ENCODE measurements at regions not wholly inside any gene's neighbourhood (a gene's known extent, or its start where the extent isn't known, plus 50 kb on each side); places are given as distances from the start of the nearest gene placed in this dataset.
A peak's percentile ranks its signal among the peaks of the same experiment; 100 is the strongest.

DNA sequence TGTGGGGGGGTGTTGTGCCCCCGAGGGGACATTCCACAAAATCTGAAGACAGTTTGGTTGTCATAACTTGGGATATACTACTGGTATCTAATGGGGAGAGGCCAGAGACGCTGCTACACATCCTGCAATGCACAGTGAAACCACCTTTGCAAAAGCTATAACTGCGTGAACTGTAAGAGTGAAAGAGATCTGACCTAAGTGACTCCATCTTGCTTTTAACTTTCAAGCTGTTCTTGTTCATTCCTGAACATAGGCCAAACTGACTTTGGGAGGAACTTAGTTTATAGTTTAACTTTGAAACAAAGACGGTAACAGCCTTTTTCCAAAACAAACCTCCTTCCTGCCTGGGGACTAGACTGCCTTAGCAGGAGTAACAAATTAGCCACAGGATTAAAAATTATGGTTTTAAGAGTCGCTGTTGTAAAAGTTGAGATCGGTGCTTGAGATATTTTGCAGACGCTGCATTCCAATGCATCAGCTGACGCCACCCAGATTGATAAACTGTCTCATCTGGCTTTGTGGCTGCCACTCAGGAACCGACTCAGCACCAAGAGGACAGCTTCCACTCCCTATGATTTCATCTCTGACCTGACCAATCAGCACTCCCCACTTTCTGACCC, 70.9 kb downstream of the ATXN3L start:
- TF ChIP-seq, protein P1, sequence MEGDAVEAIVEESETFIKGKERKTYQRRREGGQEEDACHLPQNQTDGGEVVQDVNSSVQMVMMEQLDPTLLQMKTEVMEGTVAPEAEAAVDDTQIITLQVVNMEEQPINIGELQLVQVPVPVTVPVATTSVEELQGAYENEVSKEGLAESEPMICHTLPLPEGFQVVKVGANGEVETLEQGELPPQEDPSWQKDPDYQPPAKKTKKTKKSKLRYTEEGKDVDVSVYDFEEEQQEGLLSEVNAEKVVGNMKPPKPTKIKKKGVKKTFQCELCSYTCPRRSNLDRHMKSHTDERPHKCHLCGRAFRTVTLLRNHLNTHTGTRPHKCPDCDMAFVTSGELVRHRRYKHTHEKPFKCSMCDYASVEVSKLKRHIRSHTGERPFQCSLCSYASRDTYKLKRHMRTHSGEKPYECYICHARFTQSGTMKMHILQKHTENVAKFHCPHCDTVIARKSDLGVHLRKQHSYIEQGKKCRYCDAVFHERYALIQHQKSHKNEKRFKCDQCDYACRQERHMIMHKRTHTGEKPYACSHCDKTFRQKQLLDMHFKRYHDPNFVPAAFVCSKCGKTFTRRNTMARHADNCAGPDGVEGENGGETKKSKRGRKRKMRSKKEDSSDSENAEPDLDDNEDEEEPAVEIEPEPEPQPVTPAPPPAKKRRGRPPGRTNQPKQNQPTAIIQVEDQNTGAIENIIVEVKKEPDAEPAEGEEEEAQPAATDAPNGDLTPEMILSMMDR (IDR thresholded peaks at IDR 0.05): no peak
- Histone ChIP-seq H3K4me3 (no peak overlapping the region), H3K27me3 (ENCODE audit: low read depth) (no peaks in the 10 kb centered on the region), H3K9me3 (no peaks in the 10 kb centered on the region), H3K36me3 (no peaks in the 10 kb centered on the region), H3K4me1 (no peaks in the 10 kb centered on the region), H3K27ac (no peak overlapping the region)
- no peak for DNase-seq
- ATAC-seq: peak in 1 of 2 donors; percentile 40
- intact Hi-C loops (cut with DNase I): no loop called here

GRCh38 chrX:13239272-13239671, 80.6 kb downstream of the ATXN3L start:
- Histone ChIP-seq H3K27ac (no peak overlapping the region), H3K9me3 (no peaks in the 10 kb centered on the region), H3K4me1 (no peaks in the 10 kb centered on the region), H3K36me3 (no peaks in the 10 kb centered on the region), H3K4me3 (no peak overlapping the region), H3K27me3 (ENCODE audit: low read depth) (no peaks in the 10 kb centered on the region)
- DNase-seq: no peak
- intact Hi-C loops (cut with DNase I): no loop called here
- TF ChIP-seq, protein P1 (IDR thresholded peaks at IDR 0.05): no peak
- ATAC-seq: no peak

DNA sequence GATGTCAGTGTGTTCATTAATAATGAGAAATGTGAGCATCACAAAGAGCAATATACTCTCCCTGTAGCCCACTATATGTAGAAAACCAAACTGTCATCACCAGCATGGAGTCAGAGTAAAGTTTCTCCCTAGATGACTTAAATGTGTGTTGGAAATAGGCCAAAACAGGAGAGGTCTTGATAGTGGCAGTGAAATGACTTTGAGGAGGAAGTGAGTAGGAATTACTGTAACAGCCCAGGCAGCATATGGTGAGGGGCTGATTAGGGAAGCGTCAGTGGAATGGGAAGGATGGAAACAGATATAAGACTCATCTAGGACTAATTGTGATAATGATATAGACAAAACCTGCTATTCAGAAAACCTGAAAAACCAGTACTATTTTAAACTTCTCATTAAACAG, 83.9 kb downstream of the ATXN3L start:
- ATAC-seq (no peak), DNase-seq (no peak)
- intact Hi-C loops (cut with DNase I): no loop called here
- H3K27me3 ChIP-seq (ENCODE audit: low read depth): no peaks in the 10 kb centered on the region
- TF ChIP-seq, protein P1 (IDR thresholded peaks at IDR 0.05): no peak
- no peaks in the 10 kb centered on the region for H3K36me3 ChIP-seq
- no peak overlapping the region for H3K4me3 ChIP-seq
- H3K9me3 ChIP-seq: no peaks in the 10 kb centered on the region
- H3K4me1 ChIP-seq: no peaks in the 10 kb centered on the region
- no peak overlapping the region for H3K27ac ChIP-seq

DNA sequence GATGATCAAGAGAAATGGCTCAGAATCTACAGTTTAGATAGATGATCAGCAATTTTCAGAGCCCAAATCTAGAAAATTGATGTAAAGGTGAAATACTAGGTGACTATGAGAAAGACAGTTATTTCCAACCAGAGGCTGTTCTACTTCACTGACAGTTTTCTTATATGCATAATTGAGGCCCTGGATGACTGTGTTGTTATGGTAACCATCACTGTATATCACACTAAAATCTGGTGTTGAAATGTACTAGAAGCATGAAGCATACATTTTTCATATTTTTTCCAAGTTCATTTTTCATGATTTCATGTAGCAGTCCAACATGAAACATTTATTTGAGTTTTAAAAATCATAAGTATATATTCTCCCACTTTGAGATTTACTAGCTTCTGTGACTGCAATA, 87.4 kb downstream of the ATXN3L start:
- no peak for DNase-seq
- no peaks in the 10 kb centered on the region for H3K9me3 ChIP-seq
- H3K4me1 ChIP-seq: no peaks in the 10 kb centered on the region
- no peaks in the 10 kb centered on the region for H3K36me3 ChIP-seq
- H3K4me3 ChIP-seq: no peak overlapping the region
- no peak overlapping the region for H3K27ac ChIP-seq
- no peaks in the 10 kb centered on the region for H3K27me3 ChIP-seq (ENCODE audit: low read depth)
- intact Hi-C loops (cut with DNase I): no loop called here
- TF ChIP-seq, protein P1 (IDR thresholded peaks at IDR 0.05): no peak
- no peak for ATAC-seq

DNA sequence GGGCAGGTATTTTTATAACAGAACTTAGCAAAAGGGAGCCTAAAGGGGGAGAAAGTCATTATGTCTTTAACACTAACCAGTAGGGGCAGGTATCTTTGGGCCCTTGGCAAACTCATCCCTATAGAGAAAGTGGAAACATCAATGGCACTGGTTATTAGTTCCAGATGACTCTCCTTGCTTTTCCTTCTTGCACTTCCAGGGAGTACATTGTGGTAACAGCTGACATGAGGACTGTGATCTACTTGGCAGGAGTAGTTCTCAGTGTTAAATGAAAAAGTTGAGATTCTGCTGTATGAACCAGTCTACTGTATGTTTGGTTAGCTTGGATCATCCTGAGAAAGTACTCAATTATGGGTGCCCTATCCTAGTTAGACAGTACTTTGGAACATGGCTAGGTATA, 93.6 kb downstream of the ATXN3L start:
- Histone ChIP-seq H3K36me3 (no peaks in the 10 kb centered on the region), H3K27me3 (ENCODE audit: low read depth) (no peaks in the 10 kb centered on the region), H3K4me1 (no peaks in the 10 kb centered on the region), H3K27ac (no peak overlapping the region), H3K9me3 (no peaks in the 10 kb centered on the region), H3K4me3 (no peak overlapping the region)
- intact Hi-C loops (cut with DNase I): no loop called here
- no peak for DNase-seq
- TF ChIP-seq, protein P1 (IDR thresholded peaks at IDR 0.05): no peak
- no peak for ATAC-seq

Measured in lower lobe of right lung (tissue), 2 donors.